ENCODE measurements at regions not wholly inside any gene's neighbourhood (a gene's known extent, or its start where the extent isn't known, plus 50 kb on each side); places are given as distances from the start of the nearest gene placed in this dataset.

DNA sequence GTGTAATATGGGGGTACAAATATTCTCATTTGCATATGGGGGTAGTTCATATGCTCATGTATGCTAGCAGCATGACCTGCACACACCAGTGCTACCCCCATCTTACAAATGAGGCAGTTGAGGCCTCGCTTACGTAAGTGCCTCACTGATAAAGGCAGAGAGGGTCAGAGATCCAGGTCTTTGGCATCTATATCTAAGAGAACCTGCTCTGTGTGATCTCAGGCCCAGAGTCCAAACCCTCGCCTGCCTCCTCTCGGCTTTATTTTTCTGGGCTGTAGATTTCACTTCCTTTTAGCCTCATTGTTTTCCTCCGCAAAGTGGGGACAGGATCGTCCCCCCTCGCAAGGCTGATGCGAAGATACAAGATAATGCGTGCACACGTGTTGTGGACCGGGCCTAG is 325.2 kb downstream of the MN1 start:
- H3K9me3 Mint-ChIP-seq (ENCODE audit: insufficient read depth): no peaks in the 10 kb centered on the region
- Histone ChIP-seq H2AFZ (ENCODE audit: insufficient read depth, low read depth, low read length, poor library complexity, severe bottlenecking) (no peak overlapping the region), H3K9me3 (ENCODE audit: control extremely low read depth in 1 of 3, control insufficient read depth in 2 of 3, insufficient read depth in 1 of 3, low read length in 2 of 3) (no peaks in the 10 kb centered on the region), H3K27me3 (replicated peaks in 1 of 4; ENCODE audit: control extremely low read depth in 1 of 4, control insufficient read depth in 3 of 4, insufficient read depth in 4 of 4, low read length in 3 of 4) (peaks cover 0 to 2% (median 0%) of the 10 kb centered on the region in 4 experiments), H3K4me1 (ENCODE audit: control insufficient read depth in 2 of 2, insufficient read depth in 2 of 2, low read length in 2 of 2) (no peaks in the 10 kb centered on the region), H3K4me3 (ENCODE audit: control extremely low read depth in 1 of 5, extremely low read depth in 1 of 5, insufficient read depth in 1 of 5, low read depth in 2 of 5, low read length in 4 of 5) (no peak overlapping the region), H3K4me2 (replicated peaks; ENCODE audit: low read depth, low read length, poor library complexity, severe bottlenecking) (no peak overlapping the region), H3K36me3 (replicated peaks in 1 of 2; ENCODE audit: control extremely low read depth in 1 of 2, control insufficient read depth in 1 of 2, extremely low read depth in 1 of 2, insufficient read depth in 2 of 2, low read length in 1 of 2) (no peaks in the 10 kb centered on the region), H3K27ac (ENCODE audit: low read length in 2 of 2) (no peak overlapping the region), H4K20me1 (ENCODE audit: control insufficient read depth, insufficient read depth, low read length, poor library complexity, severe bottlenecking) (no peaks in the 10 kb centered on the region), H3K9ac (ENCODE audit: low read length) (no peak overlapping the region), H3K79me2 (ENCODE audit: control insufficient read depth, insufficient read depth, low read length) (no peaks in the 10 kb centered on the region)
- CTCF ChIA-PET: no interaction called here
- no peak for ATAC-seq (ENCODE audit: low read depth)
- POLR2A ChIA-PET: no interaction called here
- WGBS (ENCODE audit: insufficient coverage): 94% methylated on average over 11 of the region's 11 CpGs
- no peak for DNase-seq
- TF ChIP-seq CTCF (IDR thresholded peaks at IDR 0.05) (no peak), EZH2 (IDR thresholded peaks at IDR 0.05; ENCODE audit: borderline replicate concordance, insufficient read depth, low read depth, low read length, poor library complexity, severe bottlenecking) (no peak)
- intact Hi-C loops (cut with micrococcal nuclease): no loop called here
- H3K27ac Mint-ChIP-seq: no peak overlapping the region
- no peak overlapping the region for H3K4me3 Mint-ChIP-seq
- peaks cover 3% of the 10 kb centered on the region for H3K27me3 Mint-ChIP-seq
- H3K4me1 Mint-ChIP-seq: no peaks in the 10 kb centered on the region

DNA sequence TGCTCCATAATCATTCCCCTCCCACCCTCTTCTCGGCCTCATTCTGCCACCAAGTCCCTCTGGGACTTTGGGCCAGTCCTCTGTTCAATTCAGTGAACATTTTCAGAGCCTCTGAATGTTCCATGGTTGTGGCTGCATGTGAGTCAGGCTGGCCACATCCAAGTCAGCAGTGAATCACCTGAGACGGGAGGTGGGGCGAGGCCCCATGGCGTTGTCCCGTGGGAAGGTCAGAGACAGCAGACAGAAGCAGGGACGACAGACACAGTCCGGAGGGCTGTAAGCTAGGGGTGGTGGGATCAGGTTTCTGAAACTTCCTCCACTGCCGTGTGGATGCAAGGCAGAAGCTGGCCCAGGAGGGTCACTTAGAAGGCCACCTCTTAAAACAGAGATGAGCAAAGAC is 324.8 kb downstream of the MN1 start:
- Histone ChIP-seq H4K20me1 (ENCODE audit: control insufficient read depth, insufficient read depth, low read length, poor library complexity, severe bottlenecking) (no peaks in the 10 kb centered on the region), H3K27me3 (replicated peaks in 1 of 4; ENCODE audit: control extremely low read depth in 1 of 4, control insufficient read depth in 3 of 4, insufficient read depth in 4 of 4, low read length in 3 of 4) (peaks cover 0 to 2% (median 0%) of the 10 kb centered on the region in 4 experiments), H3K27ac (ENCODE audit: low read length in 2 of 2) (no peak overlapping the region), H3K9ac (ENCODE audit: low read length) (no peak overlapping the region), H3K4me2 (replicated peaks; ENCODE audit: low read depth, low read length, poor library complexity, severe bottlenecking) (no peak overlapping the region), H3K4me1 (ENCODE audit: control insufficient read depth in 2 of 2, insufficient read depth in 2 of 2, low read length in 2 of 2) (no peaks in the 10 kb centered on the region), H3K9me3 (ENCODE audit: control extremely low read depth in 1 of 3, control insufficient read depth in 2 of 3, insufficient read depth in 1 of 3, low read length in 2 of 3) (no peaks in the 10 kb centered on the region), H3K4me3 (ENCODE audit: control extremely low read depth in 1 of 5, extremely low read depth in 1 of 5, insufficient read depth in 1 of 5, low read depth in 2 of 5, low read length in 4 of 5) (no peak overlapping the region), H3K36me3 (replicated peaks in 1 of 2; ENCODE audit: control extremely low read depth in 1 of 2, control insufficient read depth in 1 of 2, extremely low read depth in 1 of 2, insufficient read depth in 2 of 2, low read length in 1 of 2) (no peaks in the 10 kb centered on the region), H2AFZ (ENCODE audit: insufficient read depth, low read depth, low read length, poor library complexity, severe bottlenecking) (no peak overlapping the region), H3K79me2 (ENCODE audit: control insufficient read depth, insufficient read depth, low read length) (no peaks in the 10 kb centered on the region)
- POLR2A ChIA-PET: no interaction called here
- H3K9me3 Mint-ChIP-seq (ENCODE audit: insufficient read depth): no peaks in the 10 kb centered on the region
- no peak for ATAC-seq (ENCODE audit: low read depth)
- no peak overlapping the region for H3K27ac Mint-ChIP-seq
- H3K4me3 Mint-ChIP-seq: no peak overlapping the region
- 75% methylated on average over 8 of the region's 8 CpGs for WGBS (ENCODE audit: insufficient coverage)
- H3K27me3 Mint-ChIP-seq: peaks cover 3% of the 10 kb centered on the region
- CTCF ChIA-PET: no interaction called here
- no peaks in the 10 kb centered on the region for H3K4me1 Mint-ChIP-seq
- intact Hi-C loops (cut with micrococcal nuclease): no loop called here
- no peak for DNase-seq
- TF ChIP-seq EZH2 (IDR thresholded peaks at IDR 0.05; ENCODE audit: borderline replicate concordance, insufficient read depth, low read depth, low read length, poor library complexity, severe bottlenecking): no peak
- no peak for TF ChIP-seq CTCF (IDR thresholded peaks at IDR 0.05)
